GM21723 (cell line): ENCODE measurements at regions not wholly inside any gene's neighbourhood (a gene's known extent, or its start where the extent isn't known, plus 50 kb on each side); places are given as distances from the start of the nearest gene placed in this dataset.

ENCODE experiments used
- ATAC-seq: cut with Tn5 transposase; IDR thresholded peaks from one replicate; pipeline ENCODE4 v1.9.1; 2021; ENCODE audit warnings: mild to moderate bottlenecking, moderate library complexity; ENCODE audit not compliant: unreplicated experiment

GRCh38 chr2:120401275-120402066 lies 55.5 kb downstream of the INHBB start:
- ATAC-seq, result no peak

- ATAC-seq, result no peak
Observed at GRCh38 chr2:120402067-120402433, 56.1 kb downstream of the INHBB start.

GRCh38 chr2:120402508-120402907 lies 56.6 kb downstream of the INHBB start:
- ATAC-seq, result no peak

- no peak for ATAC-seq
Observed at GRCh38 chr2:120403261-120403660, 57.3 kb downstream of the INHBB start.

GRCh38 chr2:120403676-120404075 lies 57.7 kb downstream of the INHBB start:
- ATAC-seq, result no peak

GRCh38 chr2:120404274-120404673 lies 58.3 kb downstream of the INHBB start:
- no peak for ATAC-seq

- ATAC-seq, result no peak
Observed at GRCh38 chr2:120404941-120405758, 59.2 kb downstream of the INHBB start.

- no peak for ATAC-seq
Observed at GRCh38 chr2:120405759-120406099, 59.8 kb downstream of the INHBB start.

- ATAC-seq, result no peak
Observed at GRCh38 chr2:120406566-120406965, 60.6 kb downstream of the INHBB start.

GRCh38 chr2:120410487-120410886 lies 64.6 kb downstream of the INHBB start:
- no peak for ATAC-seq

- ATAC-seq, result no peak
Observed at GRCh38 chr2:120415060-120415459, 69.1 kb downstream of the INHBB start.

- no peak for ATAC-seq
Observed at GRCh38 chr2:120415728-120416509, 70.0 kb downstream of the INHBB start.

GRCh38 chr2:120418174-120418787 lies 72.3 kb downstream of the INHBB start:
- ATAC-seq, result no peak

- no peak for ATAC-seq
Observed at GRCh38 chr2:120419073-120419472, 73.1 kb downstream of the INHBB start.

GRCh38 chr2:120419955-120420354 lies 74.0 kb downstream of the INHBB start:
- no peak for ATAC-seq

GRCh38 chr2:120421126-120421829 lies 75.3 kb downstream of the INHBB start:
- ATAC-seq, result no peak

GRCh38 chr2:120421830-120422175 lies 75.9 kb downstream of the INHBB start:
- ATAC-seq, result no peak

- no peak for ATAC-seq
Observed at GRCh38 chr2:120422465-120423160, 76.7 kb downstream of the INHBB start.

GRCh38 chr2:120423167-120423943 lies 77.4 kb downstream of the INHBB start:
- ATAC-seq, result no peak
